Trophoblast cell (in vitro differentiated cells and primary cell): ENCODE measurements at regions not wholly inside any gene's neighbourhood (a gene's known extent, or its start where the extent isn't known, plus 50 kb on each side); places are given as distances from the start of the nearest gene placed in this dataset.

Experiments
- DNase-seq, 2 donors: peaks; one replicate each; pipeline ENCODE4 v3.0.0-alpha.2; 2016
- H2AFZ ChIP-seq: 2 replicates; pipeline ENCODE4 v1.6.1; 2013; ENCODE audit warnings: low read length, moderate library complexity, mild to moderate bottlenecking; ENCODE audit not compliant: insufficient read depth, poor library complexity
- H2AK5ac ChIP-seq: 2 replicates; pipeline ENCODE4 v1.6.1; 2013; ENCODE audit warnings: mild to moderate bottlenecking, low read length
- H2BK120ac ChIP-seq: 2 replicates; pipeline ENCODE4 v1.6.1; 2013; ENCODE audit warnings: low read length, mild to moderate bottlenecking, moderate library complexity; ENCODE audit not compliant: insufficient read depth, poor library complexity
- H2BK12ac ChIP-seq: 2 replicates; pipeline ENCODE4 v1.6.1; 2013; ENCODE audit warnings: mild to moderate bottlenecking, low read length, moderate library complexity
- H2BK5ac ChIP-seq: 2 replicates; pipeline ENCODE4 v1.6.1; 2013; ENCODE audit warnings: low read length, low read depth, moderate library complexity, mild to moderate bottlenecking; ENCODE audit not compliant: poor library complexity
- H3K14ac ChIP-seq: 2 replicates; pipeline ENCODE4 v1.6.1; 2013; ENCODE audit warnings: mild to moderate bottlenecking, low read length
- H3K18ac ChIP-seq: 2 replicates; pipeline ENCODE4 v1.6.1; 2013; ENCODE audit warnings: mild to moderate bottlenecking, low read length
- H3K23ac ChIP-seq: 2 replicates; pipeline ENCODE4 v1.6.1; 2013; ENCODE audit warnings: low read length
- H3K27ac ChIP-seq: 2 replicates; pipeline ENCODE4 v1.5.1; 2013; ENCODE audit warnings: low read depth, mild to moderate bottlenecking, inconsistent platforms, low read length, moderate library complexity
- H3K27me3 ChIP-seq: 2 replicates; pipeline ENCODE4 v1.6.1; 2013; ENCODE audit warnings: inconsistent platforms, mild to moderate bottlenecking, low read length, moderate library complexity; ENCODE audit not compliant: insufficient read depth
- H3K36me3 ChIP-seq, 2 experiments: 1 replicate in 1 of 2; 2 replicates in 1 of 2; pipeline ENCODE4 v1.6.1; 2013; ENCODE audit warnings: low read length in 2 of 2, mild to moderate bottlenecking in 2 of 2, moderate library complexity in 1 of 2; ENCODE audit not compliant: insufficient read depth in 2 of 2, control insufficient read depth in 1 of 2
- H3K4ac ChIP-seq: 2 replicates; pipeline ENCODE4 v1.6.1; 2013; ENCODE audit warnings: low read depth, mild to moderate bottlenecking, low read length, moderate library complexity
- H3K4me1 ChIP-seq, 2 experiments: 1 replicate in 1 of 2; 2 replicates in 1 of 2; pipeline ENCODE4 v1.6.1; 2013; ENCODE audit warnings: low read length in 2 of 2, mild to moderate bottlenecking in 2 of 2, moderate library complexity in 1 of 2; ENCODE audit not compliant: insufficient read depth in 2 of 2, control insufficient read depth in 1 of 2
- H3K4me2 ChIP-seq: 2 replicates; pipeline ENCODE4 v1.6.1; 2013; ENCODE audit warnings: inconsistent platforms, mild to moderate bottlenecking, low read length, moderate library complexity
- H3K4me3 ChIP-seq: 2 replicates; pipeline ENCODE4 v1.5.1; 2013; ENCODE audit warnings: mild to moderate bottlenecking, low read depth, low read length, inconsistent platforms
- H3K79me1 ChIP-seq: one replicate; pipeline ENCODE4 v1.6.1; 2013; ENCODE audit warnings: low read length
- H3K79me2 ChIP-seq: 2 replicates; pipeline ENCODE4 v1.6.1; 2013; ENCODE audit warnings: low read length, mild to moderate bottlenecking; ENCODE audit not compliant: control insufficient read depth, insufficient read depth, poor library complexity
- H3K9ac ChIP-seq: 2 replicates; pipeline ENCODE4 v1.6.1; 2013; ENCODE audit warnings: mild to moderate bottlenecking, low read length
- H3K9me3 ChIP-seq: 2 replicates; pipeline ENCODE4 v1.6.1; 2013; ENCODE audit warnings: low read depth, mild to moderate bottlenecking, control low read depth, inconsistent platforms, low read length; ENCODE audit not compliant: insufficient read depth
- H4K12ac ChIP-seq: 2 replicates; pipeline ENCODE4 v1.6.1; 2013; ENCODE audit warnings: low read depth, mild to moderate bottlenecking, low read length, moderate library complexity
- H4K8ac ChIP-seq: 2 replicates; pipeline ENCODE4 v1.6.1; 2013; ENCODE audit warnings: low read depth, mild to moderate bottlenecking, low read length, moderate library complexity
- H4K91ac ChIP-seq: one replicate; pipeline ENCODE4 v1.6.1; 2013; ENCODE audit warnings: low read depth, mild to moderate bottlenecking, low read length, moderate library complexity
- WGBS: extraction: QIAGEN DNeasy Blood & Tissue Kit; methylation state at CpG from one replicate; pipeline ENCODE4 v1.1.7; 2013; ENCODE audit warnings: missing lambda C conversion rate; ENCODE audit not compliant: insufficient read length, insufficient coverage; ENCODE audit errors: extremely low coverage; 5-methylcytosine and 5-hydroxymethylcytosine counted together

DNA sequence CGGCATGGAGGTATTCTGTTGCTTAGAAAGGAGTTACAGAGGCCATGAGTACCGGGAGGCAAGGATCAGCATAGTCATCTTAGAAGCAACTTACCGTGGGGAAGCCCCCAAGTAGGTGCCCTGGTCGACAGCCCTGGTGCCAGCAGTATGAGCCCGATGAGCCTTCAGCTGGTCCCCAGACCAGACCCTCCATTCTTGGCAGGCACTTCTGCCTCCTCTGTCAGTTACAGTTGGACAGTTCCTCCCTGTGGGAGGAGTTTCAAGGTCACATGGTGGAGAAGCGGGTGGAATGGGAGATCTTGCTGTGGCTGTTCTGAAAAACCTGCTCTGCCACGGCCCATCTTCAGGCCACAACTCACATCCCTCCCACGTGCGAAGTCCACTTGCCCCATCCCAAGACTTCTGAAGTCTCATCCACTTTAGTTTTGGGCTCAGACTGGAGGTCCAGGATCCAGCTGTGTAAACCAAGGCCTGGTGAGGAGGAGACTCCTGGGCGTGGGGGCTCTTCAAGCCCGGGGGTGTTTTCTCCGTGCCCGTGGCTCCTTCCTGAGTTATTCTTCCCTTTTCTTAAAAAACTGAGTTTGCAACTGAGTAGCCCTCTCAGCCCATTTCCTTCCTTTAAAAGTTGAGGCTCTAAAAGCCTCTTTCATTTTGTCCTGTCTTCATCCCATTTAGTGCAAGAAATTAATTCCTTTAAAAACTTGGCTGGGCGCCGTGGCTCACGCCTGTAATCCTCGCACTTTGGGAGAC lies 133.5 kb downstream of the SEC14L1 start:
- Histone ChIP-seq H2BK5ac (no peak overlapping the region), H3K4me1 (peaks cover 9 to 16% of the 10 kb centered on the region in 2 experiments), H3K9me3 (peaks cover 2% of the 10 kb centered on the region), H3K79me1 (peaks cover 7% of the 10 kb centered on the region), H3K18ac (no peak overlapping the region), H3K23ac (no peak overlapping the region), H4K12ac (no peak overlapping the region), H3K4me3 (no peak overlapping the region), H2BK120ac (no peak overlapping the region), H2BK12ac (no peak overlapping the region), H3K36me3 (no peaks in the 10 kb centered on the region), H4K91ac (no peak overlapping the region), H2AK5ac (no peak overlapping the region), H3K79me2 (no peaks in the 10 kb centered on the region), H4K8ac (no peak overlapping the region), H3K27me3 (no peaks in the 10 kb centered on the region), H3K4ac (no peak overlapping the region), H3K27ac (no peak overlapping the region), H2AFZ (no peak overlapping the region), H3K14ac (no peak overlapping the region), H3K9ac (no peak overlapping the region), H3K4me2 (no peak overlapping the region)
- WGBS, result no CpG with 5 or more reads among the region's 17 CpGs
- DNase-seq, result peak; percentile 67 to 78

GRCh38 chr17:77279448-77280303 lies 138.9 kb downstream of the SEC14L1 start:
- no peak overlapping the region for H4K12ac ChIP-seq
- H4K8ac ChIP-seq, result no peak overlapping the region
- no peak overlapping the region for H3K18ac ChIP-seq
- no peak overlapping the region for H2AFZ ChIP-seq
- H3K27me3 ChIP-seq, result no peaks in the 10 kb centered on the region
- peak; percentile 99 to 100 for DNase-seq
- no peaks in the 10 kb centered on the region for H3K36me3 ChIP-seq
- H3K9ac ChIP-seq, result no peak overlapping the region
- H3K9me3 ChIP-seq, result no peaks in the 10 kb centered on the region
- no peak overlapping the region for H2AK5ac ChIP-seq
- H3K27ac ChIP-seq, result no peak overlapping the region
- peaks cover 15 to 22% of the 10 kb centered on the region in 2 experiments for H3K4me1 ChIP-seq
- H3K79me2 ChIP-seq, result peaks cover 6% of the 10 kb centered on the region
- H3K4me3 ChIP-seq, result no peak overlapping the region
- H3K14ac ChIP-seq, result no peak overlapping the region
- H3K23ac ChIP-seq, result no peak overlapping the region
- H4K91ac ChIP-seq, result no peak overlapping the region
- H2BK120ac ChIP-seq, result no peak overlapping the region
- H2BK12ac ChIP-seq, result no peak overlapping the region
- peaks cover 8% of the 10 kb centered on the region for H3K79me1 ChIP-seq
- WGBS, result no CpG with 5 or more reads among the region's 20 CpGs
- no peak overlapping the region for H2BK5ac ChIP-seq
- no peak overlapping the region for H3K4me2 ChIP-seq
- no peak overlapping the region for H3K4ac ChIP-seq

GRCh38 chr17:77280304-77281121 lies 139.7 kb downstream of the SEC14L1 start:
- no peak overlapping the region for H4K12ac ChIP-seq
- H3K18ac ChIP-seq, result peak overlapping the region; percentile 57
- peak overlapping the region; percentile 38 for H2AK5ac ChIP-seq
- peaks cover 8% of the 10 kb centered on the region for H3K79me1 ChIP-seq
- peak overlapping the region; percentile 88 for H3K4me2 ChIP-seq
- WGBS, result no CpG with 5 or more reads among the region's 63 CpGs
- no peaks in the 10 kb centered on the region for H3K36me3 ChIP-seq
- H2AFZ ChIP-seq, result peak overlapping the region; percentile 30
- no peak overlapping the region for H3K23ac ChIP-seq
- no peak overlapping the region for H2BK12ac ChIP-seq
- peaks cover 15 to 22% of the 10 kb centered on the region in 2 experiments for H3K4me1 ChIP-seq
- DNase-seq, result peak; percentile 70 to 72
- no peaks in the 10 kb centered on the region for H3K27me3 ChIP-seq
- H3K9me3 ChIP-seq, result no peaks in the 10 kb centered on the region
- peak overlapping the region; percentile 57 for H3K4me3 ChIP-seq
- no peak overlapping the region for H3K27ac ChIP-seq
- no peak overlapping the region for H2BK5ac ChIP-seq
- H4K91ac ChIP-seq, result peak overlapping the region; percentile 72
- no peak overlapping the region for H4K8ac ChIP-seq
- peak overlapping the region; percentile 13 for H3K14ac ChIP-seq
- H3K79me2 ChIP-seq, result peaks cover 6% of the 10 kb centered on the region
- H3K4ac ChIP-seq, result no peak overlapping the region
- no peak overlapping the region for H2BK120ac ChIP-seq
- no peak overlapping the region for H3K9ac ChIP-seq
